H1 (cell line): ENCODE measurements at regions not wholly inside any gene's neighbourhood (a gene's known extent, or its start where the extent isn't known, plus 50 kb on each side); places are given as distances from the start of the nearest gene placed in this dataset.

ENCODE experiments used
- CTCF ChIA-PET: fragments of 300-600 bp; sonication (Branson Sonifier 250); formaldehyde crosslinking; loops from one replicate; lab custom pipeline; 2021; ENCODE audit not compliant: partially characterized antibody; lab: Charles Lee
- POLR2A ChIA-PET: fragments of 300-600 bp; sonication (Branson Sonifier 250); formaldehyde crosslinking; loops from one replicate; lab custom pipeline; 2021; ENCODE audit warnings: inconsistent platforms; ENCODE audit not compliant: partially characterized antibody; lab: Charles Lee
- DNase-seq, 2 experiments: peaks; one replicate each; pipeline versions ENCODE4 v3.0.0 to v3.0.0-alpha.2; 2010 to 2022; ENCODE audit warnings: low spot score in 2 of 2, low read depth in 1 of 2, mixed read lengths in 1 of 2
- FAIRE-seq: peaks from 2 replicates; lab custom pipeline; 2011; peaks lifted over from hg19 to GRCh38; lab: Jason Lieb, UNC
- H2AFZ ChIP-seq: 2 replicates; pipeline ENCODE4 v1.8.1; 2012; ENCODE audit warnings: low read length, inconsistent platforms
- H2AK5ac ChIP-seq: 2 replicates; pipeline ENCODE4 v1.6.1; 2013; ENCODE audit warnings: low read depth, low read length
- H2BK120ac ChIP-seq: replicated peaks from 2 replicates; pipeline ENCODE3; 2013; ENCODE audit warnings: low read depth, low read length, inconsistent platforms
- H2BK12ac ChIP-seq: 2 replicates; pipeline ENCODE4 v1.6.1; 2013; ENCODE audit warnings: low read depth, low read length
- H2BK15ac ChIP-seq: 2 replicates; pipeline ENCODE4 v1.6.1; 2013; ENCODE audit warnings: low read length
- H2BK20ac ChIP-seq: 2 replicates; pipeline ENCODE4 v1.6.1; 2013; ENCODE audit warnings: low read length
- H2BK5ac ChIP-seq: 2 replicates; pipeline ENCODE4 v1.6.1; 2013; ENCODE audit warnings: low read depth, low read length
- H3K14ac ChIP-seq: 2 replicates; pipeline ENCODE4 v1.6.1; 2013; ENCODE audit warnings: inconsistent platforms; ENCODE audit not compliant: insufficient read length
- H3K18ac ChIP-seq: 2 replicates; pipeline ENCODE4 v1.6.1; 2013; ENCODE audit warnings: low read length; ENCODE audit errors: extremely low read depth
- H3K23ac ChIP-seq: 2 replicates; pipeline ENCODE4 v1.6.1; 2013; ENCODE audit warnings: inconsistent platforms; ENCODE audit not compliant: insufficient read length
- H3K23me2 ChIP-seq: 2 replicates; pipeline ENCODE4 v1.6.1; 2013; ENCODE audit warnings: low read depth, low read length
- H3K27ac ChIP-seq: 2 replicates; pipeline ENCODE4 v1.6.1; 2011; ENCODE audit warnings: low read depth, low read length, inconsistent platforms
- H3K27me3 ChIP-seq, 4 experiments: replicated peaks in 1 of 4; 1 replicate in 1 of 4; 2 replicates in 3 of 4; pipeline versions ENCODE4 v1.6.1 to v1.8.1; 2011 to 2013; ENCODE audit warnings: low read length in 3 of 4, mild to moderate bottlenecking in 3 of 4, inconsistent platforms in 2 of 4, mixed read lengths in 2 of 4, moderate library complexity in 1 of 4; ENCODE audit not compliant: control insufficient read depth in 3 of 4, insufficient read depth in 3 of 4; ENCODE audit errors: extremely low read depth in 1 of 4
- H3K36me3 ChIP-seq, 4 experiments: 2 replicates each; pipeline versions ENCODE4 v1.6.1 to v1.8.1; 2011 to 2013; ENCODE audit warnings: mild to moderate bottlenecking in 4 of 4, low read length in 3 of 4, moderate library complexity in 2 of 4, control low read depth in 1 of 4, inconsistent platforms in 1 of 4; ENCODE audit not compliant: insufficient read depth in 4 of 4, control insufficient read depth in 2 of 4
- H3K4ac ChIP-seq: replicated peaks from 2 replicates; pipeline ENCODE3; 2013; ENCODE audit warnings: low read length, low read depth, mixed read lengths, inconsistent platforms; ENCODE audit not compliant: insufficient read length
- H3K4me1 ChIP-seq, 4 experiments: replicated peaks in 1 of 4; 1 replicate in 1 of 4; 2 replicates in 3 of 4; pipeline versions ENCODE4 v1.6.1 to v1.8.1; 2011 to 2013; ENCODE audit warnings: low read length in 3 of 4, inconsistent platforms in 2 of 4, mixed read lengths in 1 of 4; ENCODE audit not compliant: insufficient read depth in 4 of 4, control insufficient read depth in 3 of 4
- H3K4me2 ChIP-seq, 2 experiments: 2 replicates each; pipeline versions ENCODE4 v1.6.1 to v1.8.1; 2011 to 2013; ENCODE audit warnings: low read depth in 2 of 2, low read length in 2 of 2, control low read depth in 1 of 2, inconsistent platforms in 1 of 2, mild to moderate bottlenecking in 1 of 2; ENCODE audit not compliant: insufficient read depth in 1 of 2
- H3K4me3 ChIP-seq, 4 experiments: fragments of 200-600, 300-600 bp in 1 of 4; sonication (generic), shearing (Covaris generic), sonication (Bioruptor Twin) in 1 of 4; 2 replicates each; pipeline versions ENCODE4 v1.5.1 to v1.8.1; 2011 to 2016; ENCODE audit warnings: low read length in 4 of 4, low read depth in 3 of 4, control low read depth in 2 of 4, inconsistent platforms in 2 of 4, mild to moderate bottlenecking in 2 of 4, mixed read lengths in 1 of 4, moderate library complexity in 1 of 4; ENCODE audit not compliant: insufficient read depth in 2 of 4; ENCODE audit errors: extremely low read depth in 1 of 4
- H3K56ac ChIP-seq: replicated peaks from 2 replicates; pipeline ENCODE3; 2013; ENCODE audit warnings: low read depth, mild to moderate bottlenecking, mixed read lengths, low read length, inconsistent platforms; ENCODE audit not compliant: insufficient read length
- H3K79me1 ChIP-seq: 2 replicates; pipeline ENCODE4 v1.6.1; 2013; ENCODE audit warnings: low read depth, low read length, control low read depth
- H3K79me2 ChIP-seq, 2 experiments: 2 replicates each; pipeline versions ENCODE4 v1.6.1 to v1.8.1; 2012 to 2013; ENCODE audit warnings: low read length in 2 of 2, mild to moderate bottlenecking in 2 of 2, inconsistent platforms in 1 of 2; ENCODE audit not compliant: insufficient read depth in 2 of 2, control insufficient read depth in 1 of 2
- H3K9ac ChIP-seq, 4 experiments: replicated peaks in 1 of 4; 1 replicate in 1 of 4; 2 replicates in 3 of 4; pipeline versions ENCODE4 v1.6.1 to v1.8.1; 2011 to 2013; ENCODE audit warnings: low read depth in 3 of 4, low read length in 3 of 4, control low read depth in 2 of 4, mild to moderate bottlenecking in 2 of 4, moderate library complexity in 2 of 4, inconsistent platforms in 1 of 4; ENCODE audit errors: extremely low read depth in 1 of 4
- H3K9me3 ChIP-seq, 2 experiments: 2 replicates each; pipeline versions ENCODE4 v1.6.1 to v1.8.1; 2012 to 2013; ENCODE audit warnings: mild to moderate bottlenecking in 2 of 2, moderate library complexity in 2 of 2, control low read depth in 1 of 2, inconsistent platforms in 1 of 2, low read depth in 1 of 2, low read length in 1 of 2, mixed read lengths in 1 of 2; ENCODE audit not compliant: insufficient read depth in 2 of 2
- H4K20me1 ChIP-seq, 2 experiments: replicated peaks in 1 of 2; 2 replicates each; pipeline versions ENCODE3 to v1.8.1; 2011 to 2013; ENCODE audit warnings: inconsistent platforms in 2 of 2, low read length in 2 of 2, mild to moderate bottlenecking in 1 of 2; ENCODE audit not compliant: insufficient read depth in 2 of 2, control insufficient read depth in 1 of 2
- H4K5ac ChIP-seq: 2 replicates; pipeline ENCODE4 v1.6.1; 2013; ENCODE audit warnings: low read length, low read depth, mixed read lengths, inconsistent platforms; ENCODE audit not compliant: insufficient read length
- H4K8ac ChIP-seq: 2 replicates; pipeline ENCODE4 v1.8.0; 2013; ENCODE audit warnings: mild to moderate bottlenecking, moderate library complexity, low read length, inconsistent platforms; ENCODE audit not compliant: insufficient read depth; ENCODE audit errors: extremely low read depth
- H4K91ac ChIP-seq: replicated peaks from 2 replicates; pipeline ENCODE3; 2013; ENCODE audit warnings: low read length, mixed read lengths, inconsistent platforms; ENCODE audit not compliant: insufficient read length
- CEBPB ChIP-seq: IDR thresholded peaks from 2 replicates; pipeline ENCODE4 v1.6.1; 2012; ENCODE audit warnings: low read depth, low read length
- EZH2 ChIP-seq: fragments of 200-600 bp; sonication (generic); IDR thresholded peaks from 2 replicates; pipeline ENCODE4 v1.7.1; 2012; ENCODE audit warnings: low read depth, mild to moderate bottlenecking, moderate library complexity, low read length, inconsistent platforms; ENCODE audit not compliant: severe bottlenecking
- KDM5A ChIP-seq: fragments of 200-600 bp; IDR thresholded peaks from 2 replicates; pipeline ENCODE4 v1.7.1; 2012; ENCODE audit warnings: mild to moderate bottlenecking, low read length, inconsistent platforms, mixed read lengths
- MAFK ChIP-seq: IDR thresholded peaks from 2 replicates; pipeline ENCODE4 v1.6.1; 2012; ENCODE audit warnings: low read depth, mild to moderate bottlenecking, improper control_type of control experiment, low read length
- NRF1 ChIP-seq: IDR thresholded peaks from 2 replicates; pipeline ENCODE4 v1.6.1; 2011; ENCODE audit warnings: mild to moderate bottlenecking, low read depth, low read length, improper control_type of control experiment
- RBBP5 ChIP-seq: IDR thresholded peaks from 2 replicates; pipeline ENCODE4 v1.7.1; 2012; ENCODE audit warnings: low read depth, mild to moderate bottlenecking, inconsistent platforms, low read length, moderate library complexity, borderline replicate concordance
- SIX5 ChIP-seq: IDR thresholded peaks from 2 replicates; pipeline ENCODE4 v1.6.1; 2011; ENCODE audit warnings: mild to moderate bottlenecking, low read depth, low read length
- SP1 ChIP-seq: IDR thresholded peaks from 2 replicates; pipeline ENCODE4 v1.6.1; 2011; ENCODE audit warnings: low read depth, low read length
- TEAD4 ChIP-seq: IDR thresholded peaks from 2 replicates; pipeline ENCODE4 v1.6.1; 2012; ENCODE audit warnings: low read depth, low read length, inconsistent platforms, mixed read lengths

GRCh38 chr13:62906896-62907295 is 1491.2 kb upstream of the PCDH20 start:
- DNase-seq (no peak), FAIRE-seq (no peak)
- Histone ChIP-seq H3K18ac (no peak overlapping the region), H3K36me3 (no peaks in the 10 kb centered on the region), H2BK12ac (no peak overlapping the region), H3K23ac (no peak overlapping the region), H3K4me1 (no peaks in the 10 kb centered on the region), H3K9ac (no peak overlapping the region), H4K20me1 (no peaks in the 10 kb centered on the region), H2BK20ac (no peak overlapping the region), H3K79me1 (no peaks in the 10 kb centered on the region), H2BK120ac (no peak overlapping the region), H4K91ac (no peak overlapping the region), H3K4me3 (no peak overlapping the region), H3K14ac (no peak overlapping the region), H3K27me3 (no peaks in the 10 kb centered on the region), H4K5ac (no peak overlapping the region), H2BK15ac (no peak overlapping the region), H3K56ac (no peak overlapping the region), H3K79me2 (no peaks in the 10 kb centered on the region), H2BK5ac (no peak overlapping the region), H3K23me2 (no peaks in the 10 kb centered on the region), H3K9me3 (no peaks in the 10 kb centered on the region), H3K4me2 (no peak overlapping the region), H2AFZ (no peak overlapping the region), H3K4ac (no peak overlapping the region), H4K8ac (no peak overlapping the region), H3K27ac (no peak overlapping the region), H2AK5ac (no peak overlapping the region)
- ChIA-PET CTCF (no interaction called here), POLR2A (no interaction called here)
- no peak for TF ChIP-seq KDM5A
- no peak for TF ChIP-seq MAFK
- no peak for TF ChIP-seq SIX5
- TF ChIP-seq NRF1 = no peak
- TF ChIP-seq TEAD4 = no peak
- no peak for TF ChIP-seq SP1
- TF ChIP-seq EZH2 = no peak
- TF ChIP-seq RBBP5 = no peak
- no peak for TF ChIP-seq CEBPB
